ENCODE measurements at regions not wholly inside any gene's neighbourhood (a gene's known extent, or its start where the extent isn't known, plus 50 kb on each side); places are given as distances from the start of the nearest gene placed in this dataset.

- no peak overlapping the region for H3K4me3 ChIP-seq (ENCODE audit: low read depth, poor library complexity, severe bottlenecking)
- intact Hi-C loops (cut with DNase I; ENCODE audit: low total_unique reads): no loop called here
- DNase-seq (ENCODE audit: low spot score in 2 of 2): no peak
- WGBS, 2 donors: 12 to 36% methylated on average over 27 to 32 of the region's 32 CpGs
- no peak for TF ChIP-seq POLR2A (IDR thresholded peaks at IDR 0.05)
- no peak for TF ChIP-seq CTCF (IDR thresholded peaks at IDR 0.05)
These were observed 139.4 kb upstream of the MKI67 start for GRCh38 chr10:128265596-128265995.

GRCh38 chr10:128267581-128267980 lies 141.4 kb upstream of the MKI67 start:
- no peak overlapping the region for H3K4me3 ChIP-seq (ENCODE audit: low read depth, poor library complexity, severe bottlenecking)
- DNase-seq (ENCODE audit: low spot score in 2 of 2): no peak
- 44 to 52% methylated on average over 5 of the region's 5 CpGs for WGBS, 2 donors
- intact Hi-C loops (cut with DNase I; ENCODE audit: low total_unique reads): no loop called here
- TF ChIP-seq POLR2A (IDR thresholded peaks at IDR 0.05): no peak
- no peak for TF ChIP-seq CTCF (IDR thresholded peaks at IDR 0.05)

- intact Hi-C loops (cut with DNase I; ENCODE audit: low total_unique reads): no loop called here
- no peak overlapping the region for H3K4me3 ChIP-seq (ENCODE audit: low read depth, poor library complexity, severe bottlenecking)
- no peak for TF ChIP-seq POLR2A (IDR thresholded peaks at IDR 0.05)
- TF ChIP-seq CTCF (IDR thresholded peaks at IDR 0.05): no peak
- no peak for DNase-seq (ENCODE audit: low spot score in 2 of 2)
- WGBS, 2 donors: 39 to 42% methylated on average over 20 to 25 of the region's 25 CpGs
These were observed 141.9 kb upstream of the MKI67 start for GRCh38 chr10:128268015-128268722.

- intact Hi-C loops (cut with DNase I; ENCODE audit: low total_unique reads): no loop called here
- no peak overlapping the region for H3K4me3 ChIP-seq (ENCODE audit: low read depth, poor library complexity, severe bottlenecking)
- TF ChIP-seq CTCF (IDR thresholded peaks at IDR 0.05) (no peak), POLR2A (IDR thresholded peaks at IDR 0.05) (no peak)
- 16 to 22% methylated on average over 10 of the region's 10 CpGs for WGBS, 2 donors
- peak in 1 of 2 donors; percentile 63 for DNase-seq (ENCODE audit: low spot score in 2 of 2)
These were observed 148.7 kb upstream of the MKI67 start for GRCh38 chr10:128274938-128275337.

- intact Hi-C loops (cut with DNase I; ENCODE audit: low total_unique reads): no loop called here
- 53 to 60% methylated on average over 19 of the region's 19 CpGs for WGBS, 2 donors
- TF ChIP-seq CTCF (IDR thresholded peaks at IDR 0.05) (no peak), POLR2A (IDR thresholded peaks at IDR 0.05) (no peak)
- no peak overlapping the region for H3K4me3 ChIP-seq (ENCODE audit: low read depth, poor library complexity, severe bottlenecking)
- peak in 1 of 2 donors; percentile 26 for DNase-seq (ENCODE audit: low spot score in 2 of 2)
These were observed 149.4 kb upstream of the MKI67 start for GRCh38 chr10:128275388-128276177.

Data from lower leg skin (tissue), 4 donors.